ENCODE measurements at regions not wholly inside any gene's neighbourhood (a gene's known extent, or its start where the extent isn't known, plus 50 kb on each side); places are given as distances from the start of the nearest gene placed in this dataset.

DNA sequence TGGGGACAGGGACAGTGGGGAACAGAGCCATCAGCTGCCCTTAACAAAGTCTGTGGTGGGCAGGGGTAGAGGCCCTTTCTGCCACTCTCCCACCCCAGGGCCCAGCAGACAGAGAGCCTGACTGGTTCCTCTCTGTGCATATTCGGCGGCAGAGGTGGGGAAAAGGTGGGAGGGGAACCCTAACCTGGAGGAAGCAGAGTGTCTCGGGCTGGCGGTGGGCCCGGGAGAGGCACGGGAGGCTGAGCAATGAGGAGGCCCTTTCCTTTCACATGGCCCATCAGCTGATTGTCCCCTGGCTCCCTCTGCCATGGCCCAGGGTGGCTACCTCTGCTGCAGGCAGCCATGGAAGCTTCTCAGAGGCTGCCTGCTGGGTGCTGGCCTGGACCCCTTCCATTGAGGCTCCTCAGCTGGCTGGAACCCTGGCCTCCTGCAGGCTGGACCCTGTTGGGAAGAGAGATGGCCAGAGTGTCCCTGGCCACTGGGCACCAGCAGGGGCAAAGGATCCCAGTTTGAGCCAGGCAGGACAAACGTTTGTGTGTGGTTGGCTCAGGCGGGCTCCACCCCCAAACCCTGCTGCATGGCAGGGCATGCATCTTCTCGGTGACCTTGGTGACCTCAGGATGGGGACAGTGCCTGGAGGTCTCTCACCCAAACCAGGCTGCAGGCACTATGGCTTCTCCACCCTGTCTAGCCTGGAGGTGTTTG lies 202.8 kb upstream of the ZNF536 start:
- no peak for TF ChIP-seq CTCF (conservative IDR thresholded peaks at IDR 0.05 in 1 of 2, IDR thresholded peaks at IDR 0.05 in 1 of 2; ENCODE audit: extremely low read depth in 1 of 2, insufficient read depth in 1 of 2, low read depth in 1 of 2, low read length in 2 of 2)
- no peak for TF ChIP-seq EZH2 (IDR thresholded peaks at IDR 0.05; ENCODE audit: borderline replicate concordance, low read length)
